Posterior cingulate gyrus (tissue), 11 donors: ENCODE measurements at regions not wholly inside any gene's neighbourhood (a gene's known extent, or its start where the extent isn't known, plus 50 kb on each side); places are given as distances from the start of the nearest gene placed in this dataset.
A peak's percentile ranks its signal among the peaks of the same experiment; 100 is the strongest.

Source experiments
- DNase-seq, 10 donors: peaks; one replicate each; pipeline versions ENCODE4 v3.0.0 to v3.0.0-alpha.2; 2020 to 2021; ENCODE audit warnings: mixed read lengths in 3 of 10
- intact Hi-C: fragments of 100-400 bp; cut with DNase I; formaldehyde crosslinking; loops from one replicate; pipeline ENCODE4 v1.15.1; 2023

DNA sequence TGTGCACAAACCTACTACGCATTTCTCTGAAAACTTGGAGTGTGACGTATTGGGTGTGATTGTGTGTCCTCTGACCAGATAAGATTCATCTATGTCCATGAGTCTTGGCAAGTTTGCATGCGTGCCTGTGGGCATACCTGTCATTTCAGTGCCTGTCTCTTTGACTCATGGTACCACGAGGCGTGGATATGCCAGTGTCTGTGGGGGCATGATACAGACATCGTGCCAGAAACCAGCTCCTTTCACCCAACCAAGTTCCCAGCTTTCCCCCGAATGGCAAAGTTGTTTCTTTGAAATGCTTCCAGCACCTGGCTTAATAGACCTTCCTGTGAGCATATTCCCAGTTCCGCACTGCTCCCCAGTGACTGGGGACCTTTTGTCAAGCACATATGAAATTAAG lies 241.9 kb upstream of the MVB12B start:
- intact Hi-C loops = no loop called here
- peak in 2 of 10 donors; percentile 24 to 37 for DNase-seq

DNA sequence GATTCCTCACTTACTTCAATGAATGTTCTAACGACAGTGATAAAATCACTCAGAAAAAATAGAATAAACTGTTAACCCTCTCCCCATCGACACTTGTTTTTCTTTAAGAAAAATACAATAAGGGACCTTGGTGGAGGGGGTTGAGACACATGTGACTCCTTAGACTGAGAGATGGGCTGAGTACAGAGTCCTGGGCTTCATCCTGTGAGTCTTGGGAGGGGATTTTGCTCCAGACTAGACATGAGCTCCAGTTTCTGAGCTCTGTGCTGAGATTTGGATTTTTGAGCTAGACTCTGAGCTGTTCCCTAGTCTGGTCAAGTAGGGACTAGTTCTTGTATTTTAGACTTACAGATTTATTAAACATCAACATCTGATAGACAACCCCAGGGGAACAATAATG lies 241.5 kb upstream of the MVB12B start:
- intact Hi-C loops = no loop called here
- DNase-seq = no peak

GRCh38 chr9:126088336-126088735 lies 238.3 kb upstream of the MVB12B start:
- DNase-seq = peak in 2 of 10 donors; percentile 10 to 72
- intact Hi-C loops = no loop called here

DNA sequence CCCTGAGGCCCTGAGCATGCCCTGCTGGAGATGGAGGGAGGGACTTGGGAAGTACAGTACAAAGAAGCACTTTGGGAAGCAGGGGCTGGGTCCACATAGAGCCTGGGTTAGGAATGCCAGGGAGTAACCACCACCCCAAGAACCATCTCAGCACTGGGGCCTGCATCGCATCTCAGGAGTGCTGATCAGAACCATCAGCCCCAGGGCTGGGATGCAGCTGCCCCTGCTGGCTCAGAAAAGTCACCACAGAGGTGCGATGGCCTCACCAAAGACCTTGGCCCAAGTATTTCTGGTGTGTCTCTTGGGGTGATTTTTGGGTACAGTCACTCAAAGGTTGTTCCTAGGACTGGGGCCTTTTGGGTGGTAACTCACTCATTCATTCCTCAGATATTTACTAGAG lies 236.8 kb upstream of the MVB12B start:
- intact Hi-C loops = no loop called here
- peak in 2 of 10 donors; percentile 58 to 77 for DNase-seq

- intact Hi-C loops = no loop called here
- DNase-seq = peak in 2 of 10 donors; percentile 38 to 61
Observed at GRCh38 chr9:126093771-126094170, 232.9 kb upstream of the MVB12B start.

DNA sequence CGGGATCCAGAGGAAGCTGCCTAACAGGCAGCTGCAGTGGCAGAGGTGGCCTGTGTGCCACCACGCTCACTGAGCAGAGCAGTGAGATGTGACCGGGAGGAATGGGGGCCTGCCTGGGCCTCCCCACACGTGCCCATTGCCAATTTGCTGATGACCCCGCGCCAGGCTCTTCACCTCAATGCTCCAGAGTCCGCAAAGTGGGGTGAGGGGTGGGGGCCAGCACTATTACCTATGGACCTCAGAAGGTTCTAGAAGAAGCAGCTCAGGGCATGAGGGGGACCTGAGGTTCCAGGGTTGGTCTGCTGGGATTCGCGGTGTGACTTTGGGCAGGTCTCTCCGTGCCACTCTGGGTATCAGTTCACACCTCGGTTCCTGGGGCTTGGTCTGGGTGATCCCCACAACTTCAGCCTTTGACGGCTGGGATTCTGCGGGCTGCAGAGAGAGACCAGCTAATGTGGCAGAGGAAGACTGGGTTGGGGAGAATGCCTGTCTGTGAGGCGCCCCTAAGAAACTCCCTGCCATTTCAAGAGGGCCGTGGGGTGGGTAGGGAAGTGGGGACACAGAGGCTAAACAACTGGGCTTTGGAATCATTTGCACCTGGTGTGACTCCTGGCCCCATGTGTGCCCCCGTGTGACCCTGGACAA lies 231.0 kb upstream of the MVB12B start:
- intact Hi-C loops = no loop called here
- peak in 2 of 10 donors; percentile 58 to 66 for DNase-seq

DNA sequence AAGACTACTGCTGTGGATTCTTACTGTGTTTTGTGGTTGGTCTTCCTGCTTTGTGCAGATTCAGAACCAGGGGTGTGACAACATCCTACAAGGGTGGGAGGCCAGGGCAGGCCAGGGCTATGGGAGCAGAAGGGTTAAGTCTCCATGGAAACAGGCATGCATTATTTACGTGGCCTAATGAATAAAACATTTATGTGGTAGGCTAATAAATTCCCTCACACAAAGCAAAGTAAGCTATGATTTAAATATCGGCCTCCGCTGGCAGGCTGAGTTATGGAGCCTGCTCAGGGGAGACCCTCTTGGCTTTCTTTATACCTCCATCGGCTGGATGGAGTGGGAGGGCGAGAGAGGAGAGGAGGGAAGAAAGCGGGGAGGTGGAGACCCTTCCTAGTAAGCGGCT lies 230.3 kb upstream of the MVB12B start:
- intact Hi-C loops = no loop called here
- peak in 2 of 10 donors; percentile 12 to 13 for DNase-seq

GRCh38 chr9:126097679-126098078 lies 228.9 kb upstream of the MVB12B start:
- intact Hi-C loops = no loop called here
- peak in 1 of 10 donors; percentile 68 for DNase-seq

DNA sequence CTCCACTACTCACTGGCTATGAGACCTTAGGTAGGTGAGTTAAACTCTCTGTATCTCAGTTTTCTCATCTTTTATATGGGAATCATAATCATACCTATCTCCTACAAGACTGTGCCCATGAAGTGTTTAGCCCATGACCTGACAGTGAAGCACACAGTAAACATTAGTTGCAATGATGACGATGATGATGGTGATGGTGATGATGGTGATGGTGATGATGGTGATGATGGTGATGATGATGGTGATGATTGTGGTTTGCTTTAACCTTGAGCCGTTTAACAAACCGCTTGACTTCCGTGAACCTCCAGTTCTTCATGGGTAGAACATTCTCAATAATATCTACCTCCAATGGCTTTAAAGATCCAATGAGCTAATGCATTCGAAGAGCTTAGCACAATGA lies 220.2 kb upstream of the MVB12B start:
- no peak for DNase-seq
- intact Hi-C loops = no loop called here

- intact Hi-C loops = no loop called here
- DNase-seq = no peak
Observed at GRCh38 chr9:126107693-126108092, 218.9 kb upstream of the MVB12B start.

DNA sequence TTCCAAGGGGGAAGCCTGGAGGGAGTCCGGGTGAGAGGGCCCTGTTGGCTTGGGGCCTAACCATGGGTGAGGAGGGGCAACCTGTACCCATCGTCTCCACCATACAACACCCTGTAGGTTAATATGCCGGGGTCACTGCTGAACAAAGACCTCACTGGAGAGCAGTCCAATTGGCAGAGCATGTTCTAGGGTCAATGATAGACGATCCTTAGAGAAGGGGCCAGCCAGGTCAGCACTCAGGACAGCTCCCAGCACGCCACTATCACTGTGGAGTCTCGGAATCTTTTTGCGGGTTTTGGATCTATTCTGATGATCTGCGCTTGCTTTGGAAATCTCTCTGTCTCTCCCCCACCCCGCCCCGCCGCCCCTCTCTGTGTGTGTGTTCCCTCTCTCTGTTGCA lies 218.4 kb upstream of the MVB12B start:
- intact Hi-C loops = no loop called here
- DNase-seq = peak in 1 of 10 donors; percentile 8

DNA sequence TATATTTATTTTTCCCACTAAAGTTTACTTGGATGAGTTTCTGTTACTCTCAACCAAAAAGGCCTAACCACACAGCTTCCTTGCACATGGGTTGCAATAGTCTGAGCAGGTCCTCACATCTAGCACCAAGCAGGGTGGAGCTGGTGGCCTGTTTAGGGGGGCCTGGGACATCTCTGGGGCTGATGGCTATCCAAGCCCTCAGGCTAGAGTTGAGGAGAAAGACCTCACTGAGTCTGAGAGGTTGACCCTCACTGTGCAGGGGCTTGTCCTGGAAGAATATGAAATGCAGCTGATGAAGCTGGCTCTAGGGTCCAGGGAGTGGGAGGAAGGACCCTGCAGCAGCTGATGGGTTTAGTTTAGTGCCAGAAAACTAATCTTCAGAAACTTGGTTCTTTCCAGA lies 217.1 kb upstream of the MVB12B start:
- peak in 1 of 10 donors; percentile 21 for DNase-seq
- intact Hi-C loops = no loop called here

- no peak for DNase-seq
- intact Hi-C loops = no loop called here
Observed at GRCh38 chr9:126111556-126111955, 215.1 kb upstream of the MVB12B start.

DNA sequence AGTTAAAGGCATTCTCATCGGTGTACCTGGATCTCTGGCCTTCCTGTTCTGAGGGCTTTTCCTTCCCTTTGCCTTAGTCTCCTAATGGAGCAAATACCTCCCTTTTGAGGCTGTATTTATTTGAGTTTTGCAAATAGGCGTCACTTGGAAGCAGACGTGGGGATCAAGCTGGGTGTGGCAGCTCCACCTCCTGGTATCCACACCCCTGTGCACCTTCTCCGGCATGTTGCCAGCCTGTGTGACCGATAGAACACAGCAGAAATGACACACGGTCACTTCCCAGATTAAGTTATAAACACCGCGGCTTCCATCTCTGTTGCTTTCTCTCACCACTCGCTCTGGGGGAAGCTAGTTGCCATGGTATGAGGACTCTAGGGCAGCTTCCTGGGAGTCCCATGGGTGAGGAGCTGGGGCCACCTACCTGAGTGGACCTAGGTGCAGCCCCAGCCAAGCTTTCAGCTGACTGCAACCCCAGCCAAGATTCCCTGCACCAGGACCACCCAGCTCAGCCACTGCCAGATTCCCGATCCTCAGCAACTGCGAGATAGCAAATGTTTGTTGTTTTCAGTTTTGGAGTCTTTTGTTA lies 214.4 kb upstream of the MVB12B start:
- intact Hi-C loops = no loop called here
- DNase-seq = peak in 1 of 10 donors; percentile 54

DNA sequence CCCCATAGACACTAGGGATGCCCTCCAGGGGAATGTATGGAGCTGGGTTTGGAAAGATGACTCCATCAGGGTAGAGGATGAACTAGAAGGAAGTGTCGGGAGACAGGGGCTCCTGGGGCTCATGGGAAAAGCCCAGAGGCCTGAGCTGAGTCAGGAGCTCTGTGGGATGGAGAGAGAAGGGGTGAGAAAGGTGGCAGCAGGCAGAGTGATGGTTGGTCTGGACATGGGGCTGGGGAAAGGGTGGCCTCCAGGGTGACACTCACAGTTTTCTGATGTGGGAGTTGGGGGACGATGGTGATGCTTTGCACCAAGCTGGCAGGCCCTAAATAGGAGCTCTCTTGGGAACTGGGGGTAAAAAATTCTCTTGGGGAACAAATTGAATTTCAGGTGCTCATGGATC lies 213.5 kb upstream of the MVB12B start:
- intact Hi-C loops = no loop called here
- DNase-seq = peak in 1 of 10 donors; percentile 17

GRCh38 chr9:126113756-126114408 lies 212.7 kb upstream of the MVB12B start:
- DNase-seq = peak in 1 of 10 donors; percentile 44
- intact Hi-C loops = no loop called here

DNA sequence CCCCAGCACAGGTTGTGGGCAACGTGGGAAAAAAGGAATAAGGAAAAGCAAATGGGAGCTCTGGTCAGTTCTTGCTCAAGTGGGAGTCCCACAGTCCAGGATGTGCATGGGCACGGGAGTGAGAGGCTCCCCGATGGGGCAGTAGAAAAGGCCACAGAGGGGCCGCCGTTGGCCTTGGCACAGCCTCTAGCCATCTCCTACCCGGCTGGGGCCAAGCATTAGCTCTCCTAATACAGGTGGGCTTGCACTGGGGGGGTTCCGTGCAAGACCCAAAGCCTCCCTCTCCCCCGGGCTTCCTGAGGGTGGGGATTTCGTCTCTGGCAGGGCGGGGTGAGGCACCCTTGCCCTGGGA lies 212.2 kb upstream of the MVB12B start:
- intact Hi-C loops = no loop called here
- DNase-seq = peak in 1 of 10 donors; percentile 69

DNA sequence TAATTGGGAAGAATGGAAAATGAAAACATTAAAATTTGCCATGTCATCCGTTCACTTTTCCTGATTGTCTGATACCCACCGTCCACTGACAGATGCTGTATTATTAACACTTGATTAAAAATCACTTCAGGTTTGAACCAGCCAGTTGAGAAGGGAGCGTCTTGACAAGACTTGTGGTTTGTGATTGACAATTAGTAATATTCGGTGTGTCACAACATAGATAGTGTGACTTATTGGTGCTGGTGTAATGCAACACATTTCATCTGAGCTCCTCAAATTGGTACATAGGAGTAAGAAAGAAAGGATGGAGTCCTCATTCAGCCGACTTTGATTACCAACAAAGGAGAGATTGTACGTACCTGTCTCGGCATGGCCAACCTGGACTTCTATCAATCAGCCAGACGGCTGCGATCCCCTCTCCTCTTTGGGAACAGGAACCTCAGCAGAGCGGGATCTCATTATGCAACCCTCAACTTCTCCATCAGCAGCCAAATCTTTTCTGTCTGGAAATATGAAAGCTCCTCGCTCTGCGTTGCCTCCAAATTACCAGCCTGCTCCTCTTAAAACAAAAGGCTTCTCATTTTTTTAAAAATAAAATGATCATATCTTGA lies 211.7 kb upstream of the MVB12B start:
- DNase-seq = peak in 1 of 10 donors; percentile 35
- intact Hi-C loops = no loop called here

DNA sequence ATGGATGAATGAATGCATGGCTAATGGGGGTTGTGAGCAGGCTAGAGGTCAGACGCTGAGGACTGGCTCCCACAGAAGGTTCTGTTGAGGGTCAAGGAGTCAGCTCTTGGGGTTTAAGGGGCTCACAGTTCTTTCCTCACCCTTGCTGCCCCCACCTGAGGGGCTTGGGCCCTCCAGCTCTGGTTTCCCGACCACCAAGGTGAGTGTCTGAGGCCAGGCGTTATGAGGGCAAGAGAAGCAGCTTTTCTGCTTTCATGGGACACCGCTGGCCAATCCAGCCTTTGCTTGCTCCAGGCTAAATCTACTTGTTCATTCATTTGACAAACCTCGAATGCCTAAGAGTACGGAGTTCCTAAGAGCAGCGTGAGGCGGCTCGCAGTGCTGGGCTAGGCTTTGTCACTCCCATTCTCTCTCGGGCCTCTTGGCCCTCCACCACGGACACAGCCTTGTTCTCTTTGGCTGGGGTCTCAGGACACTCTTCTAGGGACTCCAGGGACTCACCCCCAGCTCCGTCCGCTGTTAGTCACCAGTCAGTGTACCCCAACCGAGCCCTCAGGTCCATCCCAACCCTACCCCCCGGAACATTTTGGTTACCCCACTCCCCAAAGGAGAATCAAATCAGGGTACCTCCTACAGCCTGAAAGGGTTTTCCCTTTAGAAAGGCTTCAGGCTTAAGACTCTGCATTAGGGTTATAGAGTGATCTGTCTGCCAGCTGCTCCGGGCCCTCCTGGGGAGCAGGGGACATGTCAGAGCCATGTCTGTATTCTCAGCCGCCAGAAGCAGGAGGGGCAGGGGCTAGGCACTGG lies 210.1 kb upstream of the MVB12B start:
- intact Hi-C loops = no loop called here
- DNase-seq = peak in 2 of 10 donors; percentile 16 to 32

GRCh38 chr9:126117158-126117425 lies 209.5 kb upstream of the MVB12B start:
- intact Hi-C loops = no loop called here
- peak in 1 of 10 donors; percentile 64 for DNase-seq

DNA sequence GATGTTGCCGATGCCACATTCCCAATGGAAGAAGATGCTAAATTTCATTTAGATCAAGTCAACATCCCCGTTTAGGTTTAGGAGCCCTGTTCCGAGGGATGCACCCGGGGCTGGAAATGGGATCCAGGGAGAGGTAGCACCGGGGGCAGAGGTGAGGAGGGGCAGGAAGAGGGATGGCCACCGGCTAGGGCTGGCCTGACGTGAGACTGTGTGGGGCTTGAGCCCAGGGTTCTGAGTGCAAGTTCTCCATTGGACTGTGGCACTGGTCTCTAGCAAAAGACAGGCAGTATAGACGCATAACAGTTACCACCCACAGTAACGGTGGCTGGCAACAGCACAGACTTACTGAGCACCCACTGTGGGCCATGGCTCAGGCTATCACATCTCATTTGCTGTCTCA lies 209.0 kb upstream of the MVB12B start:
- peak in 1 of 10 donors; percentile 27 for DNase-seq

More for the DNA sequence above, 209.0 kb upstream of the MVB12B start:
- intact Hi-C loops = no loop called here
